ENCODE measurements at regions not wholly inside any gene's neighbourhood (a gene's known extent, or its start where the extent isn't known, plus 50 kb on each side); places are given as distances from the start of the nearest gene placed in this dataset.

DNA sequence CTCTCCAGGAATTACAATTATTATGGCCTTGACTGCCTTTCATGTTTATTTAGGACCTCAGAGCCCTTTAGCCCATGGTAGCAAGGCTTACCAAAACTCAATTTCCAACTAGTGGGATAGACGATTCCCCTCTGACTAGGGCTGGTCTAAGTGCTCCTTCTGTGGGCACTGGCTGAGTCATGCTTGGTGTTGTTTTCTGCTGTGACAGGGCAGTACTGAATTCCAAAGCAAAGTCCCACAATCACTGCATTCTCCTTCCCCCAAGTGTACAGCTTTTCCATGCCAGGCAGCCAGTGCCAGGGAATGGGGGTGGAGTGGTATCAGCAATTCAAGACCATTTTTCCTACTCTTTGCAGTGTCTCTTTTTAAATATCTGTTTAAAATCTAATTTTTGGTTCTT lies 509.0 kb upstream of the NECTIN3 start:
- no peaks in the 10 kb centered on the region for H3K27me3 ChIP-seq

DNA sequence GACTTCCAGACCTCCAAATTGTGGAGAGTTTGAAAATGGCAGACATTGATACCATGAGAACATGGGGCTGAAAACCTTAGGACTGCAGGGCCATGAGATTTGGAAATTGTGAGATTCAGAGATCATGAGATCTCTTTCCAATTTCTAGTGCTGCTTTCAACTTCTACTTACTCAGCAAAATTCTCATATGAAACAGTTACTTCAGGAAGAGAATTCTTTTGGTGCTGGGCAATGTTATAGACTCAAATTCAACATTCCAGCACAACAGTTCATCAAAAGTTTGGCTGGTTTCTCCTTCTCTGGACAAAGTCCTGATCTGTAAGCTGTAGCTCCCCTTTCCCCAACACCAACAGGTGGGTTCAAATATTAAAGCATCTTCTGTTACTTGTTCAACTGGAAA lies 506.9 kb upstream of the NECTIN3 start:
- Histone ChIP-seq H3K27me3 (no peaks in the 10 kb centered on the region), H3K36me3 (no peaks in the 10 kb centered on the region), H3K4me3 (ENCODE audit: low read depth, low read length) (no peak overlapping the region), H3K4me1 (no peaks in the 10 kb centered on the region), H3K9me3 (no peaks in the 10 kb centered on the region)
- TF ChIP-seq, protein P1, sequence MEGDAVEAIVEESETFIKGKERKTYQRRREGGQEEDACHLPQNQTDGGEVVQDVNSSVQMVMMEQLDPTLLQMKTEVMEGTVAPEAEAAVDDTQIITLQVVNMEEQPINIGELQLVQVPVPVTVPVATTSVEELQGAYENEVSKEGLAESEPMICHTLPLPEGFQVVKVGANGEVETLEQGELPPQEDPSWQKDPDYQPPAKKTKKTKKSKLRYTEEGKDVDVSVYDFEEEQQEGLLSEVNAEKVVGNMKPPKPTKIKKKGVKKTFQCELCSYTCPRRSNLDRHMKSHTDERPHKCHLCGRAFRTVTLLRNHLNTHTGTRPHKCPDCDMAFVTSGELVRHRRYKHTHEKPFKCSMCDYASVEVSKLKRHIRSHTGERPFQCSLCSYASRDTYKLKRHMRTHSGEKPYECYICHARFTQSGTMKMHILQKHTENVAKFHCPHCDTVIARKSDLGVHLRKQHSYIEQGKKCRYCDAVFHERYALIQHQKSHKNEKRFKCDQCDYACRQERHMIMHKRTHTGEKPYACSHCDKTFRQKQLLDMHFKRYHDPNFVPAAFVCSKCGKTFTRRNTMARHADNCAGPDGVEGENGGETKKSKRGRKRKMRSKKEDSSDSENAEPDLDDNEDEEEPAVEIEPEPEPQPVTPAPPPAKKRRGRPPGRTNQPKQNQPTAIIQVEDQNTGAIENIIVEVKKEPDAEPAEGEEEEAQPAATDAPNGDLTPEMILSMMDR (IDR thresholded peaks at IDR 0.05; ENCODE audit: low read depth, low read length): no peak
- DNase-seq: no peak

More for the DNA sequence above, 509.0 kb upstream of the NECTIN3 start:
- H3K9me3 ChIP-seq: no peaks in the 10 kb centered on the region
- no peaks in the 10 kb centered on the region for H3K36me3 ChIP-seq
- H3K4me3 ChIP-seq (ENCODE audit: low read depth, low read length): no peak overlapping the region
- DNase-seq: no peak
- TF ChIP-seq, protein P1 (IDR thresholded peaks at IDR 0.05; ENCODE audit: low read depth, low read length): no peak
- no peaks in the 10 kb centered on the region for H3K4me1 ChIP-seq

DNA sequence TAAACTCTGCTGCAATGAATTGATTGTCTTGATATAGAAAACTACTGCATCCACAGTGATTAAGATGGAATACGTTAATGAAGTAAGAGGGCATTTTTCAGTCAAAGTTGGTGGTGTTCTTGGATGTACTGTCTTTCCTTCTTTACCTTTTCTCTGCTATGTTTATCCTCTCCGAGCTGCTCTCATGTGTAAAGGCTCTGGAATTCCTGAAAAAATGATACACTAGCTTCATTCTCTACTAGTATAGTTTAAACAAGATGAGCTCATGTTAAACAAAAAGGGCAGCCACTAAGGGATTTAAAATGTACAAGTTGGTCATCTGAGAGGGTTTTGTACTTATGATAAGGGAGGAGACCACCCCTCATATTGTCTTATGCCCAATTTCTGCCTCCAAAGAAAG lies 504.6 kb upstream of the NECTIN3 start:
- H3K27me3 ChIP-seq: no peaks in the 10 kb centered on the region
- no peak for DNase-seq
- no peaks in the 10 kb centered on the region for H3K4me1 ChIP-seq
- TF ChIP-seq, protein P1 (IDR thresholded peaks at IDR 0.05; ENCODE audit: low read depth, low read length): no peak
- no peaks in the 10 kb centered on the region for H3K9me3 ChIP-seq
- no peak overlapping the region for H3K4me3 ChIP-seq (ENCODE audit: low read depth, low read length)
- H3K36me3 ChIP-seq: no peaks in the 10 kb centered on the region

DNA sequence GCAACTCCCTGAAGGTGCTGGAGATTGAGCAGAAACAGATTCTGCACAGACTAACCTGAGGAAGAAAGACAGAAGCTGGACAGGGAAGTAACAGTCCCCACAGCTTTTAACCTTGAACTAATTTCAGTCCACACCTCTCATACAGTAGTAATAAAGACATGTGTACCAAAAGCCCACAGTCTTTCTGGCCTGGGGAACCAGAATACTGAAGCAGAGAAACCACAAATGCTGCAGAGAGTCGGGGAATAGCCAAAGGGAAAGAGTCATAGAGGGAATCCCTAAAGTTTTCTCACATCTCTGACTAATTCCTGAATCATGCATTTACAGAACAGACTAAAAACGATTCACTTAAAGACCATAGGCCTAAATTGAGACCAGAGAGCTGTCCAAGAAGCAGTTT lies 503.4 kb upstream of the NECTIN3 start:
- TF ChIP-seq, protein P1 (IDR thresholded peaks at IDR 0.05; ENCODE audit: low read depth, low read length): no peak
- H3K27me3 ChIP-seq: no peaks in the 10 kb centered on the region
- no peaks in the 10 kb centered on the region for H3K4me1 ChIP-seq
- DNase-seq: no peak
- H3K4me3 ChIP-seq (ENCODE audit: low read depth, low read length): no peak overlapping the region
- H3K9me3 ChIP-seq: no peaks in the 10 kb centered on the region
- no peaks in the 10 kb centered on the region for H3K36me3 ChIP-seq

DNA sequence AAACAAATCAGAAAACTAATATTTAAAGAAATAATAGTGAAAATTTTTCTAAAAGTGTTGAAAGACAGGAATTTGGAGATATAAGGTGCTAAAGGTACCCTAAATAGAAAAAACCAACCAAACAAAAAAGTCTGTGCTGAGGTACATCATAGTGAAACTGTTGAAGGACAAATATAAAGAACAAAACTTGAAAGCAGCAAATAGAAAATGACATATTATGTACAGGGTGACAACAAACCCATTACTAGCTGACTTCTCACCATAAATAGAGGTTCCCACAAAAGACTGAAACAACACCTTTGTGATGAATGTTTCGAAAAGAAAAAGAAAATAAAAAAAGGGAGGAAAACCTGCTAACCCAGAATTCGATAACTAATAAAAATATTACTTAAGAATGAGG lies 502.5 kb upstream of the NECTIN3 start:
- H3K36me3 ChIP-seq: no peaks in the 10 kb centered on the region
- TF ChIP-seq, protein P1 (IDR thresholded peaks at IDR 0.05; ENCODE audit: low read depth, low read length): no peak

DNA sequence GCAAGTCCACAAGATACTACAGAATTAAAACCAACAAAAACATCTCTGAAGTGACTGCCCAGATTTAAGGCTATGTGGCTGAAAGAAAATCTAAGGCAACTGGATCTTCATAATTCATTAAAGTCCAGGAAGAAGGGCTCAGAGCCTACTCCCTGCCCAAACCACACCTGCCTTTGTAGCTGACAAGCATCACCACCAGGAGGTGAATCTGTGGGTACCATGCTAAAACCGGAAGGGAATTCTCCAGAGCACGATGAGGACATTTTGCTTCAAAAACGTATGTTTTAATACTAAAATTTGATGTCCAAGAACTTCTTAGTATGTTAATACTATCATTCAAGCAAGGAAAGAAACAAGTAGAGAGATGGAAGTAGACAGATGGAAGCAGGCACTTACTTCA lies 495.9 kb upstream of the NECTIN3 start:
- no peaks in the 10 kb centered on the region for H3K9me3 ChIP-seq
- H3K4me1 ChIP-seq: no peaks in the 10 kb centered on the region
- H3K4me3 ChIP-seq (ENCODE audit: low read depth, low read length): no peak overlapping the region
- H3K27me3 ChIP-seq: no peaks in the 10 kb centered on the region
- no peak for DNase-seq
- H3K36me3 ChIP-seq: no peaks in the 10 kb centered on the region
- TF ChIP-seq, protein P1 (IDR thresholded peaks at IDR 0.05; ENCODE audit: low read depth, low read length): 0 out of 2 replicates have a peak, but pooled peaks have one; percentile 16

More for the DNA sequence above, 502.5 kb upstream of the NECTIN3 start:
- Histone ChIP-seq H3K9me3 (no peaks in the 10 kb centered on the region), H3K4me1 (no peaks in the 10 kb centered on the region), H3K4me3 (ENCODE audit: low read depth, low read length) (no peak overlapping the region), H3K27me3 (no peaks in the 10 kb centered on the region)
- no peak for DNase-seq

All from BE2C (cell line).